ENCODE measurements at regions not wholly inside any gene's neighbourhood (a gene's known extent, or its start where the extent isn't known, plus 50 kb on each side); places are given as distances from the start of the nearest gene placed in this dataset.
"Not testable (repeated sequence)": the region's sequence is repeated elsewhere in the genome, so short reads cannot be mapped to it uniquely, and the experiment has no call there.

DNA sequence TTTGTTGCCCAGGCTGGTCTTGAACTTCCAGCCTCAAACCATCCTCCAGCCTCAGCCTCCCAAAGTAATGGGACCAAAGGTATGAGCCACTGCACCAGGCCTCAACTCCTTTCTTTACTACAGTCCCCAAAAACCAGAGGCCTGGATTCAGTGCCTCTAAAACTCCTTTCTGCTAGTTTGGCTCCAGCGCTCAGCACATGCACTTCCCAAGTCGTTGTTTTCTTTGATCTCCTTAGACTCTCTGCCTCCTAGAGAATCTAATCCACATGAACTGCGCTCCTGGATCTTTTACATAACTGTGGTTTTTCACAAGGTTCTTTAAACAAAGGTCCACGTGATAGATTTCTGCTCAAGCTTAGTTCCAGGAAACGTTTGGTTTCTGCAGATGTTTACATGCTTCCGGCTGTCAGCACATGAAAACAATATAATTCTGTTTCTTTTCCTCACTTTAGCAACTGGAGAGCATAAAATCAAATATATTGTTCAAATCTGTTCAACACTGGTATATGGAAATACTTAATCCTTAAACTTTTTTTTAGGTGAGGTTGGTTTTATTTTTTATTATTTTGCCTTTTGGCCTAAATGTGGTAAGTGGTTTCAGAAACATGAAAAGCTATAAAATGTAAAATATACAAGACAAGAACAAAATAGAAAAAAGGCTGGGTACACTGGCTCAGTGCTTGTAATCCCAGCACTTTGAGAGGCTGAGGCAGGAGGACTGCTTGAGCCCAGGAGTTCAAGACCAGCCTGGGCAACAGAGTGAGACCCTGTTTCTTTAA lies 270.5 kb upstream of the MKLN1 start:
- ATAC-seq = peak in 1 of 2 donors; percentile 59

DNA sequence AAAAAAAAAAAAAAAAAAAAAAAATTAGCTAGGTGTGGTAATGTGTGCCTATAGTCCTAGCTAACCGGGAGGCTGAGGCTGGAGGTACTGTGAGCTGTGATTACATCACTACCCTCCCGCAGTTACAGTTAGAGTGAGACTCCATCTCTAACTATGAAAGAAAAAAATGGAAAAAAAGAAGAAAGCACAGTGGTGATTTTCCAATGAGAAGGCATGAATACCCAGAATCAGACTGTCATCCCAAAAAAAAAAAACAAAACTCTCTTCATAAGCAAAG lies 269.9 kb upstream of the MKLN1 start:
- ATAC-seq = peak; percentile 76 to 90

DNA sequence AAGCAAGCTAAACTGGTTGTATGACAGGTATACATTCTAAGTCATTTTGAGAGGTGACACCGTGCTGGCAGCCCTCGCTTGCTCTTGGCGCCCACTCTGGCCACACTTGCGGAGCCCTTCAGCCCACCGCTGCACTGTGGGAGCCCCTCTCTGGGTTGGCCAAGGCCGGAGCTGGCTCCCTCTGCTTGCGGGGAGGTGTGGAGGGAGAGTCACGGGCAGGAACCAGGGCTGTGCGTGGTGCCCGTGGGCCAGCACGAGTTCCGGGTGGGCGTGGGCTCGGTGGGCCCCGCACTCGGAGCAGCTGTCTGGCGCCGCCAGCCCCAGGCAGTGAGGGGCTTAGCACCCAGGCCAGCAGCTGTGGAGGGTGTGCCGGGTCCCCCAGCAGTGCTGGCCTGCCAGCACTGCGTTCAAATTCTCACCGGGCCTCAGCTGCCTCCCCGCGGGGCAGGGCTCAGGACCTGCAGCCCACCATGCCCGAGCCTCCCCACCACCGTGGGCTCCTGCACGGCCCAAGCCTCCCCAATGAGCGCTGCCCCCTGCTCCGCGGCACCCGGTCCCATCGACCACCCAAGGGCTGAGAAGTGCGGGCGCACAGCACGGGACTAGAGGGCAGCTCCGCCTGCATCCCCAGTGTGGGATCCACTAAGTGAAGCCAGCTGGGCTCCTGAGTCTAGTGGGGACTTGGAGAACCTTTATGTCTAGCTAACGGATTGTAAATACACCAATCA lies 269.0 kb upstream of the MKLN1 start:
- not testable (repeated sequence) for ATAC-seq

DNA sequence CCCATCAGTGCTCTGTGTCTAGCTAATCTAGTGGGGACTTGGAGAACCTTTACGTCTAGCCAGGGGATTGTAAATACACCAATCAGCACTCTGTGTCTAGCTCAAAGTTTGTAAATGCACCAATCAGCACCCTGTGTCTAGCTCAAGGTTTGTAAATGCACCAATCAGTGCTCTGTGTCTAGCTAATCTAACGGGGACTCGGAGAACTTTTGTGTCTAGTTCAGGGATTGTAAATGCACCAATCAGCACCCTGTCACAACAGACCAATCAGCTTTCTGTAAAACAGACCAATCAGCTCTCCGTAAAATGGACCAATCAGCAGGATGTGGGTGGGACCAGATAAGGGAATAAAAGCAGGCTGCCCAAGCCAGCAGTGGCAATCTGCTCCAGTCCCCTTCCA lies 268.3 kb upstream of the MKLN1 start:
- ATAC-seq = not testable (repeated sequence)

DNA sequence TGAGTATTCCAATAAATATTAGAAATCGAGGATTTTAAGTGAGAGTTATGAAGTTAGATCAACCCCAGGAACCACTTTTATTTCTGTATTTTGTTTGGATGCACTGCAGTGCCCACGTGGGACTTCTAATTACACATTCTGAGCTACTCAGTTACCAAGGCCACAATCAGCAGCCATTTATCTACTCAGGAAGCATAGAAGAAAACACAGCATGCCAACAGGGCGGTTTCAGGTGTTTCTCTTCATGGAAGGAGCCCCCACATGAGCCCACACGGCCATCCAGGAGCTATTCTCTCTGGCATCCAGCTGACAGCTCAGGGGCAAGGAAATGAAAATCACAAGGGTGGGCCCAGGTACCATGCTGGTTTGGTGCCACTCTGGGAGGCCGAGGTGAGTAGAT lies 266.5 kb upstream of the MKLN1 start:
- ATAC-seq = peak in 1 of 2 donors; percentile 24

DNA sequence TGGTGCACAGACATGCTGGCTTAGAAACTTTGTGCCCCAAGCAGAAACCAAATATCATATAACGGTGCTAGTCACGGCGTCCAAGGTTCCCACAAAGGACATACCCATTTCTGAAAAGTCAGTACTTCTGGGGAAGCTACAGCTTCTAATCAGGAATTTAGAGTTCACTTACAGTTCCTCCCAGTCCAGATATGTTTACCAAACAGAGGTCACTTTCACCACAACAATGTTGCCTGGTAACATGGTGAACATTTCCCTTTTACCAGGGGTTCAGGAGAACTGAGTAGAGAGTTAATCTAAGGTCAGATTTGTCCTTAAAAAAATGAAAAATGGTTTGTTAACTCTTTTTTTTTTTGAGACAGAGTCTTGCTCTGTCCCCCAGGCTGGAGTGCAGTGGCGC lies 265.9 kb upstream of the MKLN1 start:
- ATAC-seq = no peak

DNA sequence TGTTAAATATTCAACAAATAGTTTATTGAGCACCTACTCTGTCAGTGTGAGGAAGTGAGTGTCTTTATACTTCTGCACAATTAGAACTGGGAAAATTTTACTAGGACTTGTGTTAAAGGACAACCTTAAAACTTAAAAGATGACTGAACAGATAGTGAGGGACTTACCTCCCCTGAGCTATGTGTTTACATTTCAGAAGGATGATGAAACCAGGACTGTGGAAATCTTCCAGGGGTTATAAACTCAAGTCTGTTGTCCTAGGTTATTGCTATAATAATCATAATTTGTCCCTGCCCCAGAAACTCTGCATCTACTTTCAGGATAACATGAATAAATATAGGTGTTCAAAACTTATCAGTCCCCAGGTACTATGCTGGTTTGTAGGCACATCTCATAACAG lies 261.0 kb upstream of the MKLN1 start:
- ATAC-seq = no peak

DNA sequence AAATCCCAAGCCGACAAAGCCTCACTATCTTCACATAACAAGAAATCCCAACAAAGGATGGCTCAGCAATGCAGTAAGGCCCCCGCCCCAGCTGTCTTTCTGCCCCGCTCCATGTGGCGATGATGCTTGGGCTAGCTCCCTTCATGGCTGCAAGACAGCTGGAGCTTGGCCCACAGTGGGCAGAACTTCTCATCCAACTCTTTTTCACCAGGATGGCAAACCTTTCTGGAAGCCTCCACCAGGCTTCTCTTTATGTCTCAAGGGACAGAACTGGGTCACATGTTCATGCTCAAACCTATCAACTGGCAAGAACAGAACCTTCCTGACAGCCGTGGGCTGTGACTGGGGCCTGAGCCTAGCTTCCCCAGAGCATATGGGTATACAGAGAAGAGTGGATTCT lies 260.5 kb upstream of the MKLN1 start:
- ATAC-seq = no peak

DNA sequence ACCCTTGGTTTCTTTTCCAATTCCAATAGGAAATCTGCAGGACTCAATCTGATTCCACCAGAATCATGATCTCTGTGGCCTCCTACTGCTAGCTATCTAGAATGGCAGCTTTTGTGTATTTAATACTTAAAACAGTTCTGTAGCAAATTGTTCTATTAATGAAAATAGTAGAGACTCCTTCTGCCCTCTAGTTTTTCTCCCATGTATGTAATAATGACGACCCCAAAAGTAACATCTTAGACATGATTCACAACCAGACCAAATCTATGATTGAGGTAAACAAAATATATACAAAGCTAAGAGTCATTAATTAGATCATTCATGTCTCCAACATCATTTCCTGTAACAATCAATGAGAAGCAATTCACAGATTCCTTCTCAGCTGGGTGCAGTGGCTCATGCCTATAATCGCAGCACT lies 259.1 kb upstream of the MKLN1 start:
- ATAC-seq = peak; percentile 41 to 56

DNA sequence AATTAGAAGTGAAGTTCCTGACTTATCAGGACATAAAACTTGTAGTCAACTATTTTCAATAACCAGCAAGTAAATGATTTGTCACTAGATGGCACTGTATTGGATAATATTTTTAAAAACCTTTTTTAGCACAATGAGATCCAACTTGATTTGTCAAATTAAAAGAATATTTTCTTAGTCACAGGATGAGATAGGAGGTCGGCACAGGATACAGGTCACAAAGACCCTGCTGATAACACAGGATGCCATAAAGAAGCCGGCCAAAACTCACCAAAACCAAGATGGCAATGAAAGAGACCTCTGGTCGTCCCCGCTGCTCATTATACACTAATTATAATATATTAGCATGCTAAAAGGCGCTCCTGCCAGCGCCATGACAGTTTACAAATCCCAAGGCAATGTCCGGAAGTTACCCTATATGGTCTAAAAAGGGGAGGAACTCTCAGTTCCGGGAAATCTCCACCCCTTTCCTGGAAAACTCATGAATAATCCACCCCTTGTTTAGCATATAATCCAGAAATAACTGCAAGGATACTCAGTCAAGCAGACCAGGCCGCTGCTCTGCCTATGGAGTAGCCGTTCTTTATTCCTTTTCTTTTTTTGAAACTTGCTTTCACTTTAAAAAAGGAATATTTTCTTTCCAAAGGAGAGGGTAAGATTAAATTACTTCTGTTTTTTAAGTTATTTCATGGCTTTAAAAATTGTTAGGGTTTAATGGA lies 255.7 kb upstream of the MKLN1 start:
- no peak for ATAC-seq

DNA sequence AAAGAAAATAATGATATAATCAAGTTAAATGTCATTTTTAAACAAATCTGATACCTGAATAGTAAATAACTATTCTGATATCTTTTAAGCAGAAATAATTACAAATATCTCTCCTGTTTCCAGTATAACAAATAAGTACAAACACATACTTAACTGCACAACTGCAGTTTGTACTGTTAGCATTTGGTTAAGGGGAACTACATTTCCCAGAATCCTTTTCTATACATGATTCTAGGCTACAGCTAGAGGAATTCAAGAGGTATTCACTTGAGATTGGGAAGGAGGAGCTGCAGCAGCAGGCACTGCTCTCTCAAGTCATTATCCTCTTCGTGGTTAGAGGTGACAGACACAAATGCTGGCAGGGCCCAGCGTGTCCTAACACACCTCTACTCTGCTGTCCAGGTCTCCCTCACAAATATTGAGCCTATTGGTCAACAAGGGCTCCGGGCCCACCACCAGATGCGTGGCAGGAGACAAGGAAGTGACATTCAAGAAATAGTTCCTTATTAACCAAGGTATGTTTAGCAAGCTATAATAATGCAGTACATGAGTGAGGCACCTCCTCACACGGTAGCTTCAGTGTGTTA lies 255.1 kb upstream of the MKLN1 start:
- no peak for ATAC-seq

DNA sequence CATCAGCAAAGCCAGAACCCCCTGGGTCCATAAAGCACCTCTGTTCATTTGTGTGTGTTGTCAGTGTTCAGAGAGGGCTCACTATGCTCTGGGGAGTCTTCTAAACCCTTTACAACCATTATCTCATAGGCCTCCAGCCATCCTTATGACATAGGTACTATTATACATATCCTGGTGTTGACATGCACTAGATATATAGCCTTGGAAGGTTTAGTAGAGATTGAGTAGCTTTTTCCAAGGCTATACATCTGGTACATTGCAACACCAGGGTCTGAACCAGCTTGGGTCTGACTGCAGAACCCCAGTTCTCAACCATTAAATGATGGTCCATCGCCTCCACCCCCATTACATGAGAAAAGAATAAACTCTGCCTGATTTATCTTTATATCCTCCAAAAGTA lies 253.6 kb upstream of the MKLN1 start:
- ATAC-seq = no peak

DNA sequence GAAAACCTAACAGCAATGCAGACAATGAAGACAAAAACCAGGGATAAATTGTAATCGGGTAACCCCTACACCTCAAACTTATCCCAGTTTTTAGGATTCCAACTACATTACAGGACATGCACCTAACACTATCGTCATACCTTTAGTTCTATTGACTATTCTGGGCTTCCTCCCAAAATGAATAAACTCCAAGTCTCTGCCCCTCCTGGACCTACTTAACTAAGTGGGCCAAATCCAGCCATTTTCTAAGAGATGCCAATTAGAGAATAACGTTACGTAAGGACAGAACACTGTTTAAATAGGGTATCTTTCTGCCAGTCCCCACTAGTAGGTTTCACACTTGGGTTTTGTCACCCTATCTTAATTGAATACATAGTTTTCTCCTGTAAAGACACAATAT lies 253.1 kb upstream of the MKLN1 start:
- no peak for ATAC-seq

DNA sequence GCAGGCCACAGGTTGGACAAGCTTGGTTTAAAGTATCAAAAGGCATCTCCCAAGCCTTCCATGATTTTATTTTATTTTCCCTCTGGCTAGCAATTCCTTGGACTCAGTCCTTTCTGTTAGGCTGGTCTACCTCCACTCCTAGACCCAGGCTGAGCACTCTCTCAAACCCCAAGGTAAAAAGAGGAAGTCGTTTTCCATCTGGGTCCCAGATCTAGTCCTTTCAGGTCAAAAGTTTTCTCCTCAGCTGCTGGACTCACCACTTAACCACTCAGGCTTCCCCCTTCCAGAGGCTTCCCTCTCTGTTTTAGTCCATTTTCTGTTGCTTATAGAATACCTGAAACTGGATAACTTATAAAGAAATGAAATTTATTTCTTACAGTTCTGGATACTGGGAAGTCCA lies 252.3 kb upstream of the MKLN1 start:
- no peak for ATAC-seq

DNA sequence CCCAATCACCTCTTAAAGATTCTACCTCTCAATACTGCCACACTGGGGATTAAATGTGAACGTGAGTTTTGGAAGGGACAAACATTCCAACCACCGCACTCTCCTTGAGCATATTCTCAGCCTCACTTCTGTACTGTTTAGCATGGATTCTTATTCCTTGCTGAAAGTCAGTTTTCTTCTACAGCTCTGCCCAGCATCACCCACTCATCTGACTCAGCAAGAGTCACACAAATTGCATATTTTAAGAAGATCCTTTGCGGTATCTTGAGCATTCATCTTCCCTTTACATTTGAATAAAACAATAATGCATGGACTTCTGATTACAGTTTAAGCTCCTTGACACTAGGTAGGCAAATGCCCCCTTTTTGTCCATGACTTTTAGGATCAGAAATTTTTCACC lies 251.6 kb upstream of the MKLN1 start:
- ATAC-seq = peak; percentile 40 to 70

DNA sequence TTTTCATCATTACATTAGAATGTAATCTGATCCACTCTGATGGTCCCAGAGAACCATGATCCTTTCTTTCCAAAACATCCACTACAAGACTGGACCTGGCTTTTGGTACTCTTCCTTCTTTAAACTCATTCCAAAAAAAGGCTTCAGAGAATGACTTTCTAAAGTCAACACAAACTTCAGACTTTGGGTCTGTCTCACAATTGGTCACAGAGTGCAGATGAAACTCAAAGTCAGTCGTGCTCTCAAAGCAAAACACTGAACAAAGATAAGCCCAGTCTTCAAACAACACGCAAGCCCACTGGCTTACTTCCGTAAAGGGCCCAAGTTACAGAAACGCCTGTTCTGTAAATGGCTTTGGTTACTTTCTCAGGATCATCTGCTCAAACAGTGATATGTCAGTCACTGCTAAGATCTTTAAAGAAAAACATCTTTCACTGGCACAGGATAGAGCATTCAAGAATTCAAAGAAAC lies 250.9 kb upstream of the MKLN1 start:
- ATAC-seq = no peak

DNA sequence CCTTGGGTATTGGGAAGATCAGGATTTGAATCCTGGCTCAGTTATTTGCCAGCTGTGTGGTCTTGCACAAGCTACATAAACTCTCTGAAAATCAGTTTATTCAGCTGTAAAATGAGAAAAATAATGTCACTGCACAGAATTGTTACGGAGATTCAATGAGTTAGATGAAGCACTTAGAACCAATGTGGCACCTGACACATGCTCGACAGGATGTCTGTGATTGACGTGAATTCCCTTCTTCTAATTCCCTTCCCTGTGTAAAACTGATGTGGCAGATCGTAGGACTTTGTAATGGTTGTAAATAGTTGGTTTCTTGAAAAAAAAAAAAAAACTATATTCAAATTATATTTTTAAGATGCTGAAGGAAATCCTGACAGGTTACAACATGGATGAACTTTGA lies 249.9 kb upstream of the MKLN1 start:
- no peak for ATAC-seq

DNA sequence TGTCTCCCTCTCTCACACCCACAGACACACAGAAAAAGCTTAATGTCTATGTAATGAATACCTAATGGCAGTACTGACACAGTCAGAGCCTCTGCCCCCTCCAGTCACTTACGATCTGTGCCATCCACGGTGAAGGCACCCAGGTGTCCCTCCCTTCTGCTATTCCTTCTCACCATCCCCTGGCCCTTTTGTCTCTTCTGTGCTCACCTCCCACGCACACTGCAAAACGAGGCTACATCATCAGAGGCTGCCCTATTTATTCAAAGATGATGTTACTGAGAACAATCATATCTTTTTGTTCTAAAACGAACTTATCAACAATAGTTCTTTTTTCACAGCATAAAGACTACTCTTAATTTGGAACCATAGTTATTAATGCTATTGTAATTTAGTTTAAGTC lies 246.9 kb upstream of the MKLN1 start:
- ATAC-seq = no peak

DNA sequence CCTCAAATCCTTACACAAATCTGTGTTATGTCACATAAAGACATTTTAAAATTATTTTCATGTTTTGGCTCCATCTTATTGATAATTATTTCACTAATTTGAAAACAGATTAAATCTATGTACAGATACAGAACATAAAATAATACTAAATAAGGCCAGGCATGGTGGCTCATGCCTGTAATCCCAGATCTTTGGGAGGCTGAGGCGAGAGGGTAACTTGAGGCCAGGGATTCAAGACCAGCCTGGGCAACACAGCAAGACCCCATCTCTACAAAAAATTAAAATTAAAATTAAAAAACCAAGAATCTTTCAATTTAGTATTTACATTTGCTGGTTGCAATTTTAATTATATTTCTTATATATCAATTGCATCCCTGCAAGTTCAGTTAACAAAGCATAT lies 246.4 kb upstream of the MKLN1 start:
- ATAC-seq = no peak

DNA sequence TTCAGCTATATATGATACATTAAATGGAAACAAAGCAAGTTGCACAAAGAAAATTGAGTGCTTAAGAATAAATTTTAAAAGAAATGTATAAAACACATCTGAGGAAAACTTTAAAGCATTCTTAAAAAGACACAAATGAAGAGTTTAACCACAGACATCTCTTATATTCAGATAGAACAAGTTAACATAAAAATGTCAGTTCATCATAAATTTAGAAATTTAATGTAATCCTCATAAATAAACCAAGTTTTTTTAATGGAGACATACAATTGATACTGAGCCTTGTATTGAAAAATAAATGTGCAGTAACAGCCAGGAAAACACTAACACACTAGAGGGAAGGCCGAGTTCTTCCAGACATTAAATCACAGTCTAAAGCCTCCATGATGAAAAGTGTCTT lies 243.9 kb upstream of the MKLN1 start:
- ATAC-seq = no peak

DNA sequence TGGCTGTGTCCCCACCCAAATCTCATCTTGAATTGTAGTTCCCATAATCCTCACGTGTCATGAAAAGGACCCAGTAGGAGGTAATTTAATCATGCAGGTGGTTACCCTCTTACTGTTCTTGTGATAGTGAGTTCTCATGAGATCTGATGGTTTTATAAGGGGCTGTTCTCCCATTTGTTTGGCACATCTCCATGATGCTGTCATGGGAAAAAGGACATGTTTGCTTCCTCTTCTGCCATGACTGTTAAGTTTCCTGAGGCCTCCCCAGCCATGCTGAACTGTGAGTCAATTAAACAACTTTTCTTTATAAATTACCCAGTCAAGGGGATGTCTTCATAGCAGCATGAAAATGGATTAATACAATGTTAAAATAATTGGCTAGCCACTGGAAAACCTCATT lies 243.3 kb upstream of the MKLN1 start:
- ATAC-seq = not testable (repeated sequence)

DNA sequence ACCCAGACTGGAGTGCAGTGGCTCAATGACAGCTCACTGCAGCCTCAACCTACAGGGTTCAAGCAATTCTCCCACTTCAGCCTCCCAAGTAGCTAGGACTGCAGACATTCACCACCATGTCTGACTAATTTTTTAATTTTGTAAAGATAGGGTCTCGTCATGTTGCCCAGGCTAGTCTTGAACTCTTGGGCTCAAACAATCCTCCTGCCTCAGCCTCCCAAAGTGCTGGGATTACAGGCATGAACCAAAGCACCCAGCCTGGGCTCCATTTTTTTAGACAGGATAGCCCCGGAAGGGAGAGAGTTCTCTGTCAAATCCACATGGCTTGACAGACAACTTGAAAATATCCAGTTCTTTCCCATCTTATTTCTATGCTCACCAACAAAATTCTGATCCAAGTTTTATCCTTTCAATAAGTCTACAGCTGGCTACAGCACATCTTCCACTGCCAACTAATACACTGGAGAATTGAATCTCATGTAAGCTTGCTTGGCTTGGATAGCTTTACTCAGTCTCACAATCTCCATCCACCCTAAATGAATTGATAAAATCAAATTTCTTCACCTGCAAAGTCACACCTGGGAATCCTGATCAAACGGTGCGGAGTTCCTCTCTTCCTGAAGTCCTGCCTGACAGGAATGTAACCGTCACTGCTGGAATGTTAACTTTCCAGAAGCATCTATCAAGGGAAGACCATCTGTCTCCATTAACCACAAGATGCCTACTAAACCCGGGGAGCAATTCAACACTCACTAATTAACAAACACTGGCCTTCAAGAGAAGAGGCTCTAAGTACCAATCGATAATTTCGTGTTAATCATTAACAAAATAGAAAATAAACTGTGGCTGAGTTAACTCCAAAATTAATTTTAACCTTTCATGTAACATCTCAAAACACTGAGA lies 239.7 kb upstream of the MKLN1 start:
- ATAC-seq = no peak
